Endothelial cell of umbilical vein (primary cell): ENCODE measurements at regions not wholly inside any gene's neighbourhood (a gene's known extent, or its start where the extent isn't known, plus 50 kb on each side); places are given as distances from the start of the nearest gene placed in this dataset.

Experiments used
- BruUV-seq: library from RNA; stranded (reverse); fragments of 400-500 nt; replicated peaks from 2 replicates; lab custom pipeline; 2021; lab: Mats Ljungman, UMichigan
- CTCF ChIA-PET: fragments of 300-600, 350-600 bp; sonication (Branson Sonifier 250); formaldehyde crosslinking; loops from one replicate; lab custom pipeline; 2021; ENCODE audit warnings: antibody characterized with exemption, inconsistent platforms; lab: Charles Lee
- POLR2A ChIA-PET: fragments of 300-600, 350-600 bp; sonication (Branson Sonifier 250); formaldehyde crosslinking; loops from one replicate; lab custom pipeline; 2021; ENCODE audit warnings: antibody characterized with exemption, inconsistent platforms; lab: Charles Lee
- DNase-seq: peaks from one replicate; pipeline ENCODE4 v3.0.0-alpha.2; 2011; ENCODE audit warnings: low read depth, low spot score
- FAIRE-seq: peaks from 2 replicates; lab custom pipeline; 2011; peaks lifted over from hg19 to GRCh38; lab: Jason Lieb, UNC
- H2AFZ ChIP-seq: 2 replicates; pipeline ENCODE4 v1.6.0; 2012; ENCODE audit warnings: low read depth, low read length, control low read depth, inconsistent platforms
- H3K27ac ChIP-seq: 2 replicates; pipeline ENCODE4 v1.5.1; 2011; ENCODE audit warnings: low read depth, mild to moderate bottlenecking, control low read depth, low read length, moderate library complexity; ENCODE audit not compliant: insufficient read depth
- H3K27me3 ChIP-seq, 2 experiments: 2 replicates each; pipeline versions ENCODE4 v1.6.0 to v1.6.1; 2011; ENCODE audit warnings: low read length in 2 of 2, mixed read lengths in 1 of 2; ENCODE audit not compliant: control insufficient read depth in 2 of 2, insufficient read depth in 2 of 2
- H3K36me3 ChIP-seq, 2 experiments: 2 replicates in 1 of 2; 3 replicates in 1 of 2; pipeline ENCODE4 v1.5.1; 2011; ENCODE audit warnings: low read length in 2 of 2, mild to moderate bottlenecking in 1 of 2, moderate library complexity in 1 of 2; ENCODE audit not compliant: control insufficient read depth in 2 of 2, insufficient read depth in 2 of 2; ENCODE audit errors: extremely low read depth in 1 of 2
- H3K4me1 ChIP-seq: 3 replicates; pipeline ENCODE4 v1.5.1; 2011; ENCODE audit warnings: mild to moderate bottlenecking, low read length; ENCODE audit not compliant: control insufficient read depth, insufficient read depth; ENCODE audit errors: extremely low read depth
- H3K4me2 ChIP-seq: 2 replicates; pipeline ENCODE4 v1.6.1; 2011; ENCODE audit warnings: low read length, control low read depth, mixed read lengths; ENCODE audit not compliant: insufficient read depth
- H3K4me3 ChIP-seq, 3 experiments: fragments of 200-600 bp in 1 of 3; sonication (generic), shearing (Covaris generic) in 1 of 3; replicated peaks in 1 of 3; 2 replicates each; pipeline ENCODE4 v1.5.1; 2011 to 2016; ENCODE audit warnings: control low read depth in 3 of 3, low read length in 3 of 3, mild to moderate bottlenecking in 2 of 3, inconsistent platforms in 1 of 3, low read depth in 1 of 3, moderate library complexity in 1 of 3; ENCODE audit not compliant: insufficient read depth in 1 of 3
- H3K79me2 ChIP-seq: 2 replicates; pipeline ENCODE4 v1.6.0; 2012; ENCODE audit warnings: low read length, inconsistent platforms; ENCODE audit not compliant: control insufficient read depth, insufficient read depth
- H3K9ac ChIP-seq: replicated peaks from 2 replicates; pipeline ENCODE3; 2011; ENCODE audit warnings: low read length, control low read depth; ENCODE audit not compliant: insufficient read depth; ENCODE audit errors: extremely low read depth
- H3K9me1 ChIP-seq: replicated peaks from 3 replicates; pipeline ENCODE4 v1.6.0; 2011; ENCODE audit warnings: mild to moderate bottlenecking, low read length; ENCODE audit not compliant: control insufficient read depth, insufficient read depth; ENCODE audit errors: extremely low read depth
- H3K9me3 ChIP-seq: replicated peaks from 2 replicates; pipeline ENCODE4 v1.5.1; 2012; ENCODE audit warnings: low read length, inconsistent platforms; ENCODE audit not compliant: control insufficient read depth, insufficient read depth
- H4K20me1 ChIP-seq: replicated peaks from 2 replicates; pipeline ENCODE3; 2011; ENCODE audit warnings: mild to moderate bottlenecking, low read length; ENCODE audit not compliant: control insufficient read depth, insufficient read depth; ENCODE audit errors: extremely low read depth
- FOS ChIP-seq: IDR thresholded peaks from 2 replicates; pipeline ENCODE4 v1.6.1; 2011; ENCODE audit warnings: mild to moderate bottlenecking, low read length, moderate library complexity, borderline replicate concordance; ENCODE audit not compliant: insufficient read depth
- GATA2 ChIP-seq: IDR thresholded peaks from 2 replicates; pipeline ENCODE4 v1.7.0; 2011; ENCODE audit warnings: low read depth, mild to moderate bottlenecking, moderate library complexity, mixed read lengths, low read length; ENCODE audit not compliant: insufficient read length, insufficient read depth
- POLR2AphosphoS5 ChIP-seq: IDR thresholded peaks from 2 replicates; pipeline ENCODE4 v1.6.1; 2012; ENCODE audit warnings: low read depth, mild to moderate bottlenecking, control low read depth, low read length, moderate library complexity; ENCODE audit not compliant: insufficient read depth
- dilution Hi-C: fragments of 300-500 bp; cut with MboI; formaldehyde crosslinking; loops from one replicate; pipeline ENCODE4 v1.15.0; 2019; ENCODE audit warnings: low sequenced_read_pairs; ENCODE audit not compliant: extremely low pct_ligation_motif_present
- intact Hi-C: fragments of 100-400 bp; cut with micrococcal nuclease; formaldehyde crosslinking; loops from one replicate; pipeline ENCODE4 v1.10.0; 2022
- TF ChIP-seq, protein P1 (sequence below): IDR thresholded peaks from 2 replicates; pipeline ENCODE4 v1.6.1; 2011; ENCODE audit not compliant: insufficient read depth, insufficient read length
- TF ChIP-seq, protein P2 (sequence below), 2 donors: IDR thresholded peaks; 1 replicate in 1 of 2; 2 replicates in 1 of 2; pipeline ENCODE4 v1.5.1; 2011; ENCODE audit warnings: low read length in 2 of 2, mild to moderate bottlenecking in 2 of 2, moderate library complexity in 2 of 2, control low read depth in 1 of 2, inconsistent platforms in 1 of 2, low read depth in 1 of 2; ENCODE audit not compliant: insufficient read depth in 1 of 2; ENCODE audit errors: extremely low read depth in 1 of 2

DNA sequence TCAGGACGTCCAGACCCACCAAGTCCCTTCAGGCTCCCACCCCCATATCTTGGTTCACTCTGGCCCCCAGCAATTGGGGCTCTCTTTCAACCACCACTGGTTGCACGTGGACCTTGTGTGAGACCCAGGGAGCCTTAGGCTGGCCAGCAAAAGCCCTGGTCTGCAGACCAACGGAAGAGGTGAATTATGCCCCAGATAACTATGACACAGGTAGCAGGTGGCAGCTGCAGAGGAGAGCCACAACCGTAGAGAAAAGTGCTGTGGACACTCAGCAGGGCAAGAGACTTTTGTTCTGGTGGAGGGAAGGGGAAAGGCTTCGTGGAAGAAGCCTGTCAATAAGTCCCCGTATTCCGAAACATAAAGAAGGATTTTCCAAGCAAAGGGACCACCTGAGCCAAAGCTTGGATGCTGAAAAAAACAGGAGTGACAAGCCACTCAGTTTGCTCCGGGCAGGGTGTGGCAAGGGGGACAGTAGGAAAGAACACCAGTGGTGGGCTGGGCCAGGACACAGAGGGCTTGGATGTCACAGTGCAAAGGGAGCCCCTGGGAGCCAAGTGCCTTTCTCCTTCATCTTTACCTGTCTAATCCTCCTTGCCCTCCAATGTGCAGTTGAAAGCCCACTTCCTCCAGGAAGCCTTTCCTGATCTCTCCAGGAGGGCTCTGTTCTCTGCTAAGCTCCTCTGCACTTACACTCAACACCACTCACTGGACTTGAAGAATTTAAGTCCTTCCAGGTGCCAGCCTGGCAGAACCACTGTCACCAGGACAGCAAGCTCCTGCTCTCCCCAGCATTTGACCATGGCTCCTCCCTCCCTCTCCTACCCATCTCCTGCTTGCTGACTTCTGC lies 264.7 kb downstream of the BUD13 start:
- dilution Hi-C loops (no loop called here), intact Hi-C loops (no loop called here)
- H3K9me1 ChIP-seq = no peaks in the 10 kb centered on the region
- ChIA-PET CTCF (interaction anchor here (1.6 to 1.7 kb wide), 2 partner anchors 9 to 134 kb away, joined by 4 to 5 read pairs; no protein-coding TSS in a partner anchor), POLR2A (no interaction called here)
- FAIRE-seq = no peak
- H3K9me3 ChIP-seq = no peaks in the 10 kb centered on the region
- no TSS peak for BruUV-seq
- no peak overlapping the region for H2AFZ ChIP-seq
- no peak overlapping the region for H3K4me2 ChIP-seq
- H3K27ac ChIP-seq = no peak overlapping the region
- peaks cover 0 to 8% of the 10 kb centered on the region in 2 experiments for H3K27me3 ChIP-seq
- no peak for TF ChIP-seq POLR2AphosphoS5
- TF ChIP-seq GATA2 = no peak
- TF ChIP-seq, protein P1, sequence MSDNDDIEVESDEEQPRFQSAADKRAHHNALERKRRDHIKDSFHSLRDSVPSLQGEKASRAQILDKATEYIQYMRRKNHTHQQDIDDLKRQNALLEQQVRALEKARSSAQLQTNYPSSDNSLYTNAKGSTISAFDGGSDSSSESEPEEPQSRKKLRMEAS = no peak
- TF ChIP-seq FOS = no peak
- TF ChIP-seq, protein P2, sequence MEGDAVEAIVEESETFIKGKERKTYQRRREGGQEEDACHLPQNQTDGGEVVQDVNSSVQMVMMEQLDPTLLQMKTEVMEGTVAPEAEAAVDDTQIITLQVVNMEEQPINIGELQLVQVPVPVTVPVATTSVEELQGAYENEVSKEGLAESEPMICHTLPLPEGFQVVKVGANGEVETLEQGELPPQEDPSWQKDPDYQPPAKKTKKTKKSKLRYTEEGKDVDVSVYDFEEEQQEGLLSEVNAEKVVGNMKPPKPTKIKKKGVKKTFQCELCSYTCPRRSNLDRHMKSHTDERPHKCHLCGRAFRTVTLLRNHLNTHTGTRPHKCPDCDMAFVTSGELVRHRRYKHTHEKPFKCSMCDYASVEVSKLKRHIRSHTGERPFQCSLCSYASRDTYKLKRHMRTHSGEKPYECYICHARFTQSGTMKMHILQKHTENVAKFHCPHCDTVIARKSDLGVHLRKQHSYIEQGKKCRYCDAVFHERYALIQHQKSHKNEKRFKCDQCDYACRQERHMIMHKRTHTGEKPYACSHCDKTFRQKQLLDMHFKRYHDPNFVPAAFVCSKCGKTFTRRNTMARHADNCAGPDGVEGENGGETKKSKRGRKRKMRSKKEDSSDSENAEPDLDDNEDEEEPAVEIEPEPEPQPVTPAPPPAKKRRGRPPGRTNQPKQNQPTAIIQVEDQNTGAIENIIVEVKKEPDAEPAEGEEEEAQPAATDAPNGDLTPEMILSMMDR (IDR thresholded peaks at IDR 0.05; ENCODE audit: extremely low read depth in 1 of 2, insufficient read depth in 1 of 2, low read depth in 1 of 2, low read length in 2 of 2) = no peak
- no peaks in the 10 kb centered on the region for H4K20me1 ChIP-seq
- no peaks in the 10 kb centered on the region for H3K4me1 ChIP-seq
- no peaks in the 10 kb centered on the region for H3K79me2 ChIP-seq
- H3K36me3 ChIP-seq = no peaks in the 10 kb centered on the region
- no peak overlapping the region for H3K4me3 ChIP-seq
- DNase-seq = no peak
- H3K9ac ChIP-seq = no peak overlapping the region
